Endodermal cell (in vitro differentiated cells): ENCODE measurements at regions not wholly inside any gene's neighbourhood (a gene's known extent, or its start where the extent isn't known, plus 50 kb on each side); places are given as distances from the start of the nearest gene placed in this dataset.

Source experiments
- DNase-seq: peaks from one replicate; pipeline ENCODE4 v3.0.0-alpha.2; 2017
- H3K27ac ChIP-seq: 2 replicates; pipeline ENCODE4 v1.5.1; 2013; ENCODE audit warnings: mild to moderate bottlenecking, low read depth, low read length, moderate library complexity
- H3K27me3 ChIP-seq: 2 replicates; pipeline ENCODE4 v1.6.1; 2013; ENCODE audit warnings: mild to moderate bottlenecking, low read length, moderate library complexity; ENCODE audit not compliant: insufficient read depth, control insufficient read depth, poor library complexity, severe bottlenecking
- H3K36me3 ChIP-seq: 2 replicates; pipeline ENCODE4 v1.7.0; 2013; ENCODE audit warnings: mild to moderate bottlenecking, low read length, moderate library complexity; ENCODE audit not compliant: control insufficient read depth, insufficient read depth
- H3K4me1 ChIP-seq: one replicate; pipeline ENCODE4 v1.7.0; 2013; ENCODE audit warnings: low read length; ENCODE audit not compliant: control insufficient read depth, insufficient read depth
- H3K4me3 ChIP-seq: 2 replicates; pipeline ENCODE4 v1.5.1; 2013; ENCODE audit warnings: mild to moderate bottlenecking, low read length, moderate library complexity
- H3K9ac ChIP-seq: 2 replicates; pipeline ENCODE4 v1.6.1; 2013; ENCODE audit warnings: mild to moderate bottlenecking, low read length, moderate library complexity; ENCODE audit not compliant: poor library complexity, severe bottlenecking; ENCODE audit errors: extremely low read depth
- H3K9me3 ChIP-seq: 2 replicates; pipeline ENCODE4 v1.6.1; 2013; ENCODE audit warnings: mild to moderate bottlenecking, low read length, moderate library complexity; ENCODE audit not compliant: control insufficient read depth
- H3K27ac Mint-ChIP-seq: 2 replicates; pipeline ENCODE4 v1.8.0; 2020; ENCODE audit warnings: mixed read lengths
- H3K27me3 Mint-ChIP-seq: 2 replicates; pipeline ENCODE4 v1.8.0; 2021; ENCODE audit warnings: mild to moderate bottlenecking, mixed read lengths; ENCODE audit not compliant: insufficient read depth
- H3K36me3 Mint-ChIP-seq: 2 replicates; pipeline ENCODE4 v1.8.0; 2020; ENCODE audit warnings: low read depth, mixed read lengths
- H3K4me1 Mint-ChIP-seq: 2 replicates; pipeline ENCODE4 v1.8.0; 2020; ENCODE audit warnings: mixed read lengths
- H3K4me3 Mint-ChIP-seq: 2 replicates; pipeline ENCODE4 v1.8.0; 2020; ENCODE audit warnings: mild to moderate bottlenecking, moderate library complexity, mixed read lengths
- H3K9me3 Mint-ChIP-seq: 2 replicates; pipeline ENCODE4 v1.8.0; 2020; ENCODE audit warnings: mild to moderate bottlenecking, mixed read lengths
- CTCF ChIP-seq: fragments of 200-600 bp; sonication (generic); conservative IDR thresholded peaks from 2 replicates; pipeline ENCODE4 v1.5.0; 2021; ENCODE audit warnings: antibody characterized with exemption, mild to moderate bottlenecking
- WGBS, 2 experiments: methylation state at CpG; one replicate each; pipeline versions ENCODE4 v1.1.5 to v1.1.7; 2013; ENCODE audit warnings: missing lambda C conversion rate in 2 of 2, mixed read lengths in 1 of 2; ENCODE audit not compliant: insufficient coverage in 1 of 2, insufficient read length in 1 of 2; 5-methylcytosine and 5-hydroxymethylcytosine counted together

GRCh38 chr4:160129439-160129838 lies 1026.6 kb downstream of the RAPGEF2 start:
- WGBS, 2 experiments, result 88 to 100% methylated on average over 1 to 2 of the region's 2 CpGs
- peaks cover 32% of the 10 kb centered on the region for H3K9me3 Mint-ChIP-seq
- no peak overlapping the region for H3K27ac Mint-ChIP-seq

GRCh38 chr4:160136021-160136420 lies 1033.1 kb downstream of the RAPGEF2 start:
- Mint-ChIP-seq H3K36me3 (peaks cover 7% of the 10 kb centered on the region), H3K27me3 (no peaks in the 10 kb centered on the region), H3K4me1 (peaks cover 3% of the 10 kb centered on the region), H3K4me3 (no peak overlapping the region), H3K9me3 (peaks cover 22% of the 10 kb centered on the region), H3K27ac (no peak overlapping the region)
- no peak overlapping the region for H3K4me3 ChIP-seq
- 92% methylated on average over 2 of the region's 2 CpGs; no CpG with 5 or more reads in 1 of the 2 experiments for WGBS, 2 experiments
- H3K36me3 ChIP-seq, result no peaks in the 10 kb centered on the region
- H3K27ac ChIP-seq, result no peak overlapping the region
- no peak for DNase-seq
- H3K27me3 ChIP-seq, result no peaks in the 10 kb centered on the region
- peaks cover 27% of the 10 kb centered on the region for H3K9me3 ChIP-seq
- no peak overlapping the region for H3K9ac ChIP-seq
- TF ChIP-seq CTCF, result no peak
- no peaks in the 10 kb centered on the region for H3K4me1 ChIP-seq

More at GRCh38 chr4:160129439-160129838, 1026.6 kb downstream of the RAPGEF2 start:
- Histone ChIP-seq H3K9me3 (peaks cover 34% of the 10 kb centered on the region), H3K4me1 (no peaks in the 10 kb centered on the region), H3K36me3 (no peaks in the 10 kb centered on the region), H3K27me3 (no peaks in the 10 kb centered on the region), H3K4me3 (no peak overlapping the region), H3K9ac (no peak overlapping the region), H3K27ac (no peak overlapping the region)
- Mint-ChIP-seq H3K4me1 (no peaks in the 10 kb centered on the region), H3K36me3 (peaks cover 11% of the 10 kb centered on the region), H3K27me3 (no peaks in the 10 kb centered on the region), H3K4me3 (no peak overlapping the region)
- no peak for TF ChIP-seq CTCF
- DNase-seq, result no peak

GRCh38 chr4:160141206-160141605 lies 1038.3 kb downstream of the RAPGEF2 start:
- no peaks in the 10 kb centered on the region for H3K27me3 ChIP-seq
- Mint-ChIP-seq H3K9me3 (no peaks in the 10 kb centered on the region), H3K36me3 (no peaks in the 10 kb centered on the region), H3K27me3 (no peaks in the 10 kb centered on the region), H3K27ac (no peak overlapping the region), H3K4me1 (peaks cover 3% of the 10 kb centered on the region), H3K4me3 (no peak overlapping the region)
- TF ChIP-seq CTCF, result no peak
- no peaks in the 10 kb centered on the region for H3K9me3 ChIP-seq
- no peak for DNase-seq
- H3K9ac ChIP-seq, result no peak overlapping the region
- H3K27ac ChIP-seq, result no peak overlapping the region
- no peaks in the 10 kb centered on the region for H3K4me1 ChIP-seq
- no peak overlapping the region for H3K4me3 ChIP-seq
- no peaks in the 10 kb centered on the region for H3K36me3 ChIP-seq
